ENCODE measurements at regions not wholly inside any gene's neighbourhood (a gene's known extent, or its start where the extent isn't known, plus 50 kb on each side); places are given as distances from the start of the nearest gene placed in this dataset.

DNA sequence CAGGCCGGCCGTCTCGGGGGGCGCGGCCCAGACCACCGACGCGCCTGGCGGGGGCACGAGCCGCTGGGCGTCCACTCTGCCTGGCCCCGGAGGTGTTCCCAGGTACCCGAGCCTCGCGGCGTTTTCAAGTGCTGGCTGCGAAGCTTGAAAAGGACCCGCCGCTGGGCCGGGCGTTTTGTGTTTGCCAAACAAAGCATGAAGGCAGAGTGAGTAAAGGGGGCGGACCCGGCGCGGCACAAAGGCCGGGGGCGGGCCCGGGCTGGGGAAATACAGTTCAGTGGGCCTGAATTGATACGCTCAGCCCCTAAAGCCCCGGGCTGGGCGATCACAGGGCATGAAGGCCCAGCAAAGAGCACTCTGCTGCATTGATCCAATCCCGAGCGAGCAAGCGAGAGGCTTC lies 65.4 kb downstream of the SOX3 start:
- H3K4me1 ChIP-seq (ENCODE audit: control insufficient read depth, insufficient read depth, low read length): peaks cover 2% of the 10 kb centered on the region
- no peaks in the 10 kb centered on the region for H3K9me3 ChIP-seq (ENCODE audit: control insufficient read depth, insufficient read depth, low read depth, low read length)
- H3K4me3 ChIP-seq (ENCODE audit: low read depth, low read length): no peak overlapping the region
- CTCF ChIA-PET: no interaction called here
- no peaks in the 10 kb centered on the region for H3K36me3 ChIP-seq (ENCODE audit: control insufficient read depth in 2 of 2, insufficient read depth in 1 of 2, low read length in 2 of 2)
- TF ChIP-seq MEIS1 (CRISPR knock-in tag; IDR thresholded peaks at IDR 0.05; ENCODE audit: borderline replicate concordance): no peak
- no peak for TF ChIP-seq YY2 (tag by site-specific recombination; IDR thresholded peaks at IDR 0.05)
- TF ChIP-seq ZFP37 (tag by site-specific recombination; IDR thresholded peaks at IDR 0.05): no peak
- no peak for TF ChIP-seq ZNF555 (tag by site-specific recombination; conservative IDR thresholded peaks at IDR 0.05)
- TF ChIP-seq, protein P1, sequence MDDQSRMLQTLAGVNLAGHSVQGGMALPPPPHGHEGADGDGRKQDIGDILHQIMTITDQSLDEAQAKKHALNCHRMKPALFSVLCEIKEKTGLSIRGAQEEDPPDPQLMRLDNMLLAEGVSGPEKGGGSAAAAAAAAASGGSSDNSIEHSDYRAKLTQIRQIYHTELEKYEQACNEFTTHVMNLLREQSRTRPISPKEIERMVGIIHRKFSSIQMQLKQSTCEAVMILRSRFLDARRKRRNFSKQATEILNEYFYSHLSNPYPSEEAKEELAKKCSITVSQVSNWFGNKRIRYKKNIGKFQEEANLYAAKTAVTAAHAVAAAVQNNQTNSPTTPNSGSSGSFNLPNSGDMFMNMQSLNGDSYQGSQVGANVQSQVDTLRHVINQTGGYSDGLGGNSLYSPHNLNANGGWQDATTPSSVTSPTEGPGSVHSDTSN (CRISPR knock-in tag; IDR thresholded peaks at IDR 0.05): no peak
- no peak for TF ChIP-seq ZNF561 (tag by site-specific recombination; IDR thresholded peaks at IDR 0.05; ENCODE audit: borderline replicate concordance)
- TF ChIP-seq ZNF426 (tag by site-specific recombination; IDR thresholded peaks at IDR 0.05): no peak
- TF ChIP-seq, protein P2, sequence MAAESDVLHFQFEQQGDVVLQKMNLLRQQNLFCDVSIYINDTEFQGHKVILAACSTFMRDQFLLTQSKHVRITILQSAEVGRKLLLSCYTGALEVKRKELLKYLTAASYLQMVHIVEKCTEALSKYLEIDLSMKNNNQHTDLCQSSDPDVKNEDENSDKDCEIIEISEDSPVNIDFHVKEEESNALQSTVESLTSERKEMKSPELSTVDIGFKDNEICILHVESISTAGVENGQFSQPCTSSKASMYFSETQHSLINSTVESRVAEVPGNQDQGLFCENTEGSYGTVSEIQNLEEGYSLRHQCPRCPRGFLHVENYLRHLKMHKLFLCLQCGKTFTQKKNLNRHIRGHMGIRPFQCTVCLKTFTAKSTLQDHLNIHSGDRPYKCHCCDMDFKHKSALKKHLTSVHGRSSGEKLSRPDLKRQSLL (tag by site-specific recombination; IDR thresholded peaks at IDR 0.05): no peak
- TF ChIP-seq, protein P3, sequence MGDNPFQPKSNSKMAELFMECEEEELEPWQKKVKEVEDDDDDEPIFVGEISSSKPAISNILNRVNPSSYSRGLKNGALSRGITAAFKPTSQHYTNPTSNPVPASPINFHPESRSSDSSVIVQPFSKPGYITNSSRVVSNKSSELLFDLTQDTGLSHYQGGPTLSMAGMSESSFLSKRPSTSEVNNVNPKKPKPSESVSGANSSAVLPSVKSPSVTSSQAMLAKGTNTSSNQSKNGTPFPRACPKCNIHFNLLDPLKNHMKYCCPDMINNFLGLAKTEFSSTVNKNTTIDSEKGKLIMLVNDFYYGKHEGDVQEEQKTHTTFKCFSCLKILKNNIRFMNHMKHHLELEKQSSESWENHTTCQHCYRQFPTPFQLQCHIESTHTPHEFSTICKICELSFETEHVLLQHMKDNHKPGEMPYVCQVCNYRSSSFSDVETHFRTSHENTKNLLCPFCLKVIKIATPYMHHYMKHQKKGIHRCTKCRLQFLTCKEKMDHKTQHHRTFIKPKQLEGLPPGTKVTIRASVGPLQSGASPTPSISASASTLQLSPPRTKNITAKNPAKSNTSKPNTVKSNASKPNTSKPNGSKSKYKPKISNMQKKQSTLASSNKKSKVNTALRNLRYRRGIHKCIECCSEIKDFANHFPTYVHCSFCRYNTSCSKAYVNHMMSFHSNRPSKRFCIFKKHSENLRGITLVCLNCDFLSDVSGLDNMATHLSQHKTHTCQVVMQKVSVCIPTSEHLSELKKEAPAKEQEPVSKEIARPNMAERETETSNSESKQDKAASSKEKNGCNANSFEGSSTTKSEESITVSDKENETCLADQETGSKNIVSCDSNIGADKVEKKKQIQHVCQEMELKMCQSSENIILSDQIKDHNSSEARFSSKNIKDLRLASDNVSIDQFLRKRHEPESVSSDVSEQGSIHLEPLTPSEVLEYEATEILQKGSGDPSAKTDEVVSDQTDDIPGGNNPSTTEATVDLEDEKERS (tag by site-specific recombination; IDR thresholded peaks at IDR 0.05): no peak
- no peak overlapping the region for H3K27ac ChIP-seq (ENCODE audit: extremely low read depth, low read depth, low read length)
- POLR2A ChIA-PET: no interaction called here

DNA sequence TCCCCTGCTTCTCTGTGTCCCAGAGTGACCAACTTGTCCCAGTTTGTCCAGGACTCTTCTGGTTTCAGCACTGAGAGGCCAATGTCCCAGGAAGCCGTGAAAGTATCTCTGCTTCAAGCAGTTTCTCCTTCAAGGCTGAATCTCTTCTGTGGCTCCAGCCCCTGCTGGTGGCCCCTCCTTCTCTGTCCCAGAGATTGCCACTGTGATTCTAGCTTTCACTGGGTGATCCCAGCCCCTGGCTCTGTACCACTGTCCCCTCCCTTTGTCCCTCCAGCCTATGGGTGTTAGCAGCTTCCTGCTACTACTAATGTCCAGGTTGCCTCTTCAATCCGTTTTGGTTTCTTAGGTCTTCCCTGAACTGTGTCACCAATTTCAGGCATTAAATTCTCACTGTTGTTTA lies 70.5 kb downstream of the SOX3 start:
- Histone ChIP-seq H3K9me3 (ENCODE audit: control insufficient read depth, insufficient read depth, low read depth, low read length) (no peaks in the 10 kb centered on the region), H3K4me3 (ENCODE audit: low read depth, low read length) (no peak overlapping the region), H3K27ac (ENCODE audit: extremely low read depth, low read depth, low read length) (no peak overlapping the region), H3K36me3 (ENCODE audit: control insufficient read depth in 2 of 2, insufficient read depth in 1 of 2, low read length in 2 of 2) (no peaks in the 10 kb centered on the region), H3K4me1 (ENCODE audit: control insufficient read depth, insufficient read depth, low read length) (peaks cover 3% of the 10 kb centered on the region; the same call in 1 of the 2 replicates)
- ChIA-PET POLR2A (no interaction called here), CTCF (interaction anchor here (0.5 to 0.6 kb wide), 2 partner anchors 162 to 313 kb away, joined by 3 read pairs; no protein-coding TSS in a partner anchor)
- TF ChIP-seq, protein P3 (tag by site-specific recombination; IDR thresholded peaks at IDR 0.05): no peak
- TF ChIP-seq ZNF654 (tag by site-specific recombination; IDR thresholded peaks at IDR 0.05; ENCODE audit: low read depth) (no peak), ZNF610 (tag by site-specific recombination; IDR thresholded peaks at IDR 0.05; ENCODE audit: borderline replicate concordance) (no peak), ZNF184 (tag by site-specific recombination; IDR thresholded peaks at IDR 0.05) (no peak), ZNF529 (tag by site-specific recombination; IDR thresholded peaks at IDR 0.05; ENCODE audit: insufficient replicate concordance) (no peak), ZNF248 (tag by site-specific recombination; IDR thresholded peaks at IDR 0.05) (no peak), ZNF132 (tag by site-specific recombination; IDR thresholded peaks at IDR 0.05; ENCODE audit: borderline replicate concordance) (no peak), ZNF324 (tag by site-specific recombination; IDR thresholded peaks at IDR 0.05) (no peak), ZXDB (tag by site-specific recombination; IDR thresholded peaks at IDR 0.05) (no peak), TCF7L2 (IDR thresholded peaks at IDR 0.05; ENCODE audit: borderline replicate concordance, low read depth, low read length) (no peak), ZNF311 (tag by site-specific recombination; IDR thresholded peaks at IDR 0.05; ENCODE audit: borderline replicate concordance) (no peak), BCL11A (tag by site-specific recombination; IDR thresholded peaks at IDR 0.05; ENCODE audit: low read depth) (no peak), ZNF423 (tag by site-specific recombination; IDR thresholded peaks at IDR 0.05) (no peak)
- TF ChIP-seq, protein P4, sequence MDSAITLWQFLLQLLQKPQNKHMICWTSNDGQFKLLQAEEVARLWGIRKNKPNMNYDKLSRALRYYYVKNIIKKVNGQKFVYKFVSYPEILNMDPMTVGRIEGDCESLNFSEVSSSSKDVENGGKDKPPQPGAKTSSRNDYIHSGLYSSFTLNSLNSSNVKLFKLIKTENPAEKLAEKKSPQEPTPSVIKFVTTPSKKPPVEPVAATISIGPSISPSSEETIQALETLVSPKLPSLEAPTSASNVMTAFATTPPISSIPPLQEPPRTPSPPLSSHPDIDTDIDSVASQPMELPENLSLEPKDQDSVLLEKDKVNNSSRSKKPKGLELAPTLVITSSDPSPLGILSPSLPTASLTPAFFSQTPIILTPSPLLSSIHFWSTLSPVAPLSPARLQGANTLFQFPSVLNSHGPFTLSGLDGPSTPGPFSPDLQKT (IDR thresholded peaks at IDR 0.05; ENCODE audit: borderline replicate concordance, low read depth, low read length): no peak
- TF ChIP-seq, protein P5, sequence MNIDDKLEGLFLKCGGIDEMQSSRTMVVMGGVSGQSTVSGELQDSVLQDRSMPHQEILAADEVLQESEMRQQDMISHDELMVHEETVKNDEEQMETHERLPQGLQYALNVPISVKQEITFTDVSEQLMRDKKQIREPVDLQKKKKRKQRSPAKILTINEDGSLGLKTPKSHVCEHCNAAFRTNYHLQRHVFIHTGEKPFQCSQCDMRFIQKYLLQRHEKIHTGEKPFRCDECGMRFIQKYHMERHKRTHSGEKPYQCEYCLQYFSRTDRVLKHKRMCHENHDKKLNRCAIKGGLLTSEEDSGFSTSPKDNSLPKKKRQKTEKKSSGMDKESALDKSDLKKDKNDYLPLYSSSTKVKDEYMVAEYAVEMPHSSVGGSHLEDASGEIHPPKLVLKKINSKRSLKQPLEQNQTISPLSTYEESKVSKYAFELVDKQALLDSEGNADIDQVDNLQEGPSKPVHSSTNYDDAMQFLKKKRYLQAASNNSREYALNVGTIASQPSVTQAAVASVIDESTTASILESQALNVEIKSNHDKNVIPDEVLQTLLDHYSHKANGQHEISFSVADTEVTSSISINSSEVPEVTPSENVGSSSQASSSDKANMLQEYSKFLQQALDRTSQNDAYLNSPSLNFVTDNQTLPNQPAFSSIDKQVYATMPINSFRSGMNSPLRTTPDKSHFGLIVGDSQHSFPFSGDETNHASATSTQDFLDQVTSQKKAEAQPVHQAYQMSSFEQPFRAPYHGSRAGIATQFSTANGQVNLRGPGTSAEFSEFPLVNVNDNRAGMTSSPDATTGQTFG (tag by site-specific recombination; IDR thresholded peaks at IDR 0.05; ENCODE audit: borderline replicate concordance): no peak

All from HEK293 (cell line).